Tibial nerve (tissue), 3 donors: ENCODE measurements at regions not wholly inside any gene's neighbourhood (a gene's known extent, or its start where the extent isn't known, plus 50 kb on each side); places are given as distances from the start of the nearest gene placed in this dataset.

ENCODE experiments used
- CTCF ChIP-seq, 5 experiments: fragments of 200-600 bp in 3 of 5; fragments of 450-650 bp in 2 of 5; sonication (generic) in 3 of 5; IDR thresholded peaks; one replicate each; pipeline ENCODE4 v1.5.1; 2016 to 2019; ENCODE audit warnings: antibody characterized with exemption in 5 of 5, mild to moderate bottlenecking in 3 of 5, moderate library complexity in 2 of 5
- POLR2A ChIP-seq, 2 donors: fragments of 450-650 bp; IDR thresholded peaks; one replicate each; pipeline ENCODE4 v1.6.1; 2017; ENCODE audit warnings: antibody characterized with exemption in 2 of 2, mild to moderate bottlenecking in 2 of 2, moderate library complexity in 2 of 2

DNA sequence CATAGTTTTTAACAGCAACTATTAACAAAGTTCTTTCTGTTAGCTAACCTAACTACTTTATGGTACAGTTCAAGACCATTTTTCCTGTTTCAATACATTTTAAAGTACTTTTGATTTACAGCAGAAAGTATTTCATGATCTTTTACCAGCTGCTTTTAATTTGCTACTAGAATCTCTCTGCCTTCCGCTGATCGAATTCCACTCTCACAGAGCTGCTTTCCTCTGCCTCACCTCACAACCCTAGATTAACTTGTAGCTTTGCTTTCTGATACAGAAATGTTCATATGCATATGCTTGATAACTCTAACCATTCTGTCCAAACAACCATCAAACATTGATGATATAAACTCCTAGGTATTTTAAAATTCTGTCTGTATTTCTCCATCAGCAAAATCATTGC, 463.2 kb upstream of the ZEB2 start:
- TF ChIP-seq POLR2A (IDR thresholded peaks at IDR 0.05) (no peak), CTCF (IDR thresholded peaks at IDR 0.05) (no peak)
